T-helper 1 cell treated with Interleukin-12 subunit alpha and Interleukin-12 subunit beta and Interleukin-4 antibody, amounts not matched to agents 30 ng/mL and 1 ng/mL, for 36 hours (primary cell): ENCODE measurements at regions not wholly inside any gene's neighbourhood (a gene's known extent, or its start where the extent isn't known, plus 50 kb on each side); places are given as distances from the start of the nearest gene placed in this dataset.
"Not testable (repeated sequence)": the region's sequence is repeated elsewhere in the genome, so short reads cannot be mapped to it uniquely, and the experiment has no call there.

Experiments used
- intact Hi-C: fragments of 100-400 bp; cut with micrococcal nuclease; formaldehyde crosslinking; loops from one replicate; pipeline ENCODE4 v1.15.1; 2024

DNA sequence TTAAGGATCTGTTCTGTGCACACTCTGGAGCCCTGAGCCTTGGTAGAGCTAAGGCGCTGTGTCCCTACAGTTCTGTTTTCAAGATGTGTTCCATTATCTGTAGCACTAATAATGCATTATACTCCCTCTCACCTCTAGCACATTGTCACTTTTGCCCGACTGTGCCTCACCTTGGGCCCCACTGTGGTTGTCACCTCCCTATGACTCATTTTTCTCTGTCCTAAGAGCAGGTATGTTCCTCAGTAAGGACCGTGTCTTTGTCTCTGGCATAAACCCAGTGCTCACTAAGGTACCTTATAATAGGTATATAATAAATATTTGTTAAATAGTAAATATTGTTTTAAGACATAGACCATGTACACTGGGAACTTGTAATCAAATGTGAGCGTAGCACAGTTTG is 942.5 kb upstream of the CITED2 start:
- intact Hi-C loops, result no loop called here

DNA sequence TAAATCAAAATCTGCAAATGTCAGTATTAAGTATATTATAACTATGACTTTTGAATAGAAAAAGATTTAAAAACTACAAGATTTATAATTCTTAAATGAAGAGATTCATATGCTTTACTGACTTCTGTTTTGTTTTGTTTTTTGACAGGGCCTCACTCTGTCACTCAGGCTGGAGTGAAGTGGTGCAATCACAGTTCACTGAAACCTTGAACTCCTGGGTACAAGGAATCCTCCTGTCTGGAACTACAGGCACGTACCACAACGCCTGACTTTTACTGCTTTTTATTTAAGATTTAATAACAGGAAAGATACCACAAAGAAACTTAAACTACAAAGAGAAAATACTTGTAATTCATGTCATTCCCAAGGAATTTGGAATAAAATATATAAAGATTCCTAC is 940.2 kb upstream of the CITED2 start:
- intact Hi-C loops, result loop anchor here (2.0 kb wide), 1 partner anchor 78 kb away; no protein-coding TSS in a partner anchor

DNA sequence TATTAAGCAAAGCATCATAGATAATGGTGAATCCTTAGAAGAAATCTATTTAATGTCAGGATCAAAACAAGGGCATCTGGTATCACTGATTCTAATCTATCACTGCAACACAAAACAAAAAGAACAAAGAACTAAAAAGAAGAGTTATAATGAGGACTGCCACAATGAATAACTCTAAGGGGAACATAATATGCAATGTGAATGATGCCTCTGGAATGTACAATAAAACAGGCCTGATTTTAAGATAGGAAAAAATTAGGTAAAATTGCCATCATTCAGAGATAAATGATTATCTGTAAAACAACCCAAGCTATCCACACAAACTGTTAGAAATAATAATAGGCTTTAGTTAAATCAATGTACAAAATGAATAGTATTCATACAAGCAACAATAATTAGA is 936.7 kb upstream of the CITED2 start:
- intact Hi-C loops, result no loop called here

- intact Hi-C loops, result no loop called here
Observed at GRCh38 chr6:140303218-140303949, 928.9 kb upstream of the CITED2 start.

GRCh38 chr6:140300331-140300730 is 925.9 kb upstream of the CITED2 start:
- intact Hi-C loops, result no loop called here

- intact Hi-C loops, result no loop called here
Observed at GRCh38 chr6:140289186-140289585, 914.7 kb upstream of the CITED2 start.

DNA sequence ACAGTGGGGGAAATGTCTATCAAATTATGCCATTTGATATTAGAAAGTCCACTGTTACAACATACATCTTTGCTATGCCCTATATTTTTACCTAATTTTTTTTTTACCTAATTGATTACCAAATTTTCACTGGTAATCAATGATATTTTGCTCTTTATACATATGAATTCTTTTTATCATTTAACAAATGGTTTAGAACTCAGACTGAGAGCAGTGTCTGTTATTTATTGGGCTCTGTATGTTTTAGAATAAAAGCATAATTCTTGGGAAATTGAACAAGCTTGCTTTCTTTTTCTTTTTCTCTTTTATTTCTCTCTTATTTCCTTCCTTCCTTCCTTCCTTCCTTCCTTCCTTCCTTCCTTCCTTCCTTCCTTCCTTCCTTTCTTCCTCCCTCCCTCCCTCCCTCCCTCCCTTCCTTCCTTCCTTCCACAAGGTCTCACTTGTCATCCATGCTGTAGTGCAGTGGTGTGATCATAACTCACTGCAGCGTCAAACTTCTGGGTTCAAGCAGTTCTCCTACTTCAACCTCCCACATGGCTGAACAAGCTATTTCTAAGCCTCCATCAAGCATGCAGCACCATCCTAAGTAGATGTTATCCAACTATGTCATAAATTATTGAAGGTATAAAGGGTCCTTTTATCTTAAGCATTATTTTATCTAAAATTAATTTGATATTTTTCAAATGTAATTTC is 911.7 kb upstream of the CITED2 start:
- intact Hi-C loops, result no loop called here

GRCh38 chr6:140285471-140285870 is 911.0 kb upstream of the CITED2 start:
- intact Hi-C loops, result no loop called here

- intact Hi-C loops, result no loop called here
Observed at GRCh38 chr6:140284871-140285270, 910.4 kb upstream of the CITED2 start.

GRCh38 chr6:140283197-140283596 is 908.7 kb upstream of the CITED2 start:
- intact Hi-C loops, result no loop called here

- intact Hi-C loops, result no loop called here
Observed at GRCh38 chr6:140281767-140282166, 907.3 kb upstream of the CITED2 start.

DNA sequence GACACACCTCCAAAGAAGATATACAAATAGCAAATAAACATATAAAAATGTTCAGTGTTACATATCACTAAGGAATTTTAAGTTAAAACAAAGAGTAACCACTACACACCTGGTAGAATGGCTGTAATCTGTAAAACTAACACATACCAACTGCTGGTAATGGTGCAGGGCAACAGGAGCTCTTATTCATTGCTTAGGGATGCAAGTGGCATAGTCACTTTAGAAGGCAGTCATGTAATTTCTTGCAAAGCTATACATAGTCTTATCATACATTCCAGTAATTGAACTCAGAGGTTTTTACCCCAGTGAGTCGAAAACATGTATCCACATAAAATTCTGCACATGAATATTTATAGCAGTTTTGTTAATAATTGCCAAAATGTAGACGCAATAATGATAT is 906.8 kb upstream of the CITED2 start:
- intact Hi-C loops, result no loop called here

- intact Hi-C loops, result no loop called here
Observed at GRCh38 chr6:140276719-140277118, 902.3 kb upstream of the CITED2 start.

GRCh38 chr6:140276133-140276532 is 901.7 kb upstream of the CITED2 start:
- intact Hi-C loops, result no loop called here

- intact Hi-C loops, result no loop called here
Observed at GRCh38 chr6:140275725-140276124, 901.3 kb upstream of the CITED2 start.

- intact Hi-C loops, result no loop called here
Observed at GRCh38 chr6:140274548-140274947, 900.1 kb upstream of the CITED2 start.

DNA sequence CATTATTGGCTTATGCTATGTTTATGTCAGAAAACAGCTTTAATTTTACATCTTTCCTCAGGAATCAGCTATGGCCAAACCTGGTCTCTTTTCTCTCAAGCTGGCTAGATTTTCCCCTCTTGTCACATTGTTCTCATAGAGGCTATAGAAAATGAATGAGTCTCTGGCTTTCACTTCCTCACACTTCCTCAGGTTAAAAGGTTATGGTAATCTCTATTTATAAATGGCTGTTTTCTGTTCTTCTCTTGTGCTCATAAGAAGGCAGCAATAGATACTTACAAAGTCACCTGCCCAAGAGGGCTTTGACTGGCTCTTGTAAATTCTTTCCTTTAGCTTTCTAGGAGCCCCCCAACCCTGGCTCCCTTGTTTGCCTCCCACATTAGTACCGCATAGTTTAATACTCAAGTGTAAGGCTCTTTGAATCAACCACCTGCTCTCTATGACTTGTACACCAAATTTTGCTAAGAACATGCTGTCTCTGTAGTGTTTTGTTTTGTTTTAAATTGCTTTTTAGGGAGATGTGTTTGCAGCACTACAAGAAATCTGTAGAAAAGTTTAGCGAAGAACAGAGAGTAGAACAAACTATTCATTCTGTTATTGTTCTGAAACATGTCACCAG is 897.4 kb upstream of the CITED2 start:
- intact Hi-C loops, result no loop called here

GRCh38 chr6:140269591-140270165 is 895.2 kb upstream of the CITED2 start:
- intact Hi-C loops, result no loop called here

GRCh38 chr6:140264431-140264830 is 890.0 kb upstream of the CITED2 start:
- intact Hi-C loops, result no loop called here

DNA sequence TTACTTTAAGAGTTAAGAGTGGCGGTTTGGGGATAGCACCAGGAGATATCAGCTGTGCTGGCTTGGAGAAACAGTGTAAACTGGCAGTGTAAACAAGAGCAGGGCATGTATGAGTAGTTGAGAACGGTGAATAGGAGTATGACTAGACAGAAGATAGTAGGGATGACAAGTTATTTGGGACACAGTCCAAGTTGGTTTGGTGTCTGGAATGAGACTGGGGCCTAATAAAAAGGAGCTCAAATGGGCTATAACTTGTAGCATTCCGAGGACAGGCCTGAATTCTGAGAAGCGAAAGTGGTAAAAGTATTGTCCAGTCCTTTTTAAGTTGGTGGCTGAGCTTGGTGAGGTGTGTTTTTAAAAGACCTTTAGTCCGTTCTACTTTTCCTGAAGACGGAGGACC is 883.9 kb upstream of the CITED2 start:
- intact Hi-C loops, result not testable (repeated sequence)

GRCh38 chr6:140256248-140256647 is 881.8 kb upstream of the CITED2 start:
- intact Hi-C loops, result no loop called here

DNA sequence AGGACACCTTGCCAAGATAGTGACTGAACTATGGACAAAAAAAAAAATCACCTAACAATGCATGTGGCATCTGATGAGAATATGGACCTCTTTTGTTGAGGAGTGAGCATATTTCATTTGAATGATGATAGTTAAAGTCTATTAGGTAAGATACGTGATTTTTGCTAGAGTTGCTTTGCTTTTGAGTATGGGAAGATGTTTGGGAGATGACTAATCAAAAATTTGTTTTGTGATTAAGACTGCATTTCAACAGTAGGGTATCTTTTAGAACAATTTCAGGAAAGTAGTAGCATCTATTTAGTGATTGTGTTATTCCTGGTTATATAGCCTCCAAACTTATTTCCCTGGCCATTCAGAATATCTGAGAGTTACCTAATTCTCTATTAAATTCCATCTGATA is 878.6 kb upstream of the CITED2 start:
- intact Hi-C loops, result no loop called here
